Stimulated activated CD4-positive, alpha-beta T cell treated with anti-CD3 and anti-CD28 coated beads, Interleukin-12 subunit alpha, Interleukin-12 subunit beta, amount 100 ng/mL, for 24 hours (primary cell): ENCODE measurements at regions not wholly inside any gene's neighbourhood (a gene's known extent, or its start where the extent isn't known, plus 50 kb on each side); places are given as distances from the start of the nearest gene placed in this dataset.

ENCODE experiments used
- DNase-seq, 2 experiments: peaks; one replicate each; pipeline ENCODE4 v3.0.0-alpha.2; 2020; ENCODE audit warnings: low read depth in 2 of 2

DNA sequence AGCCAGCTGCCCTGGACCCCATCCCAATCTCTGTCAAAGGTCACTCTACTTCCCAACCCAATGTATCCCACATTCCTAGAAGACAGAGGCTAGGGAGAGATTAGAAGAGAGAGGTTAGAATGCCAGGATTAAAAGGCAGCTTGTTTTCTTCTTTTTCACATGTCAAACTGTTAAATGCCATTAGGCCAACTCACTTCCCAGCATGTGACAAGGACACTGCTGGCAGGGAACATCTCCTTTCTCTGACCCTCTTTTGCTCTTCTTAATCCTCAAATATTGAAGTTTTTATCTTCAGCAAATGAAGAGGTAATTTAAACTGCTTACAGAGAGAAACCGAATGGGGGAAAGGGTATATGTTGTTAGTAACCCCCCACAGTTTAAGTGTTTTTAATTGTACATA lies 89.1 kb downstream of the BBS10 start:
- DNase-seq, result no peak

- DNase-seq, result no peak
Observed at GRCh38 chr12:76256904-76257303, 91.3 kb downstream of the BBS10 start.

DNA sequence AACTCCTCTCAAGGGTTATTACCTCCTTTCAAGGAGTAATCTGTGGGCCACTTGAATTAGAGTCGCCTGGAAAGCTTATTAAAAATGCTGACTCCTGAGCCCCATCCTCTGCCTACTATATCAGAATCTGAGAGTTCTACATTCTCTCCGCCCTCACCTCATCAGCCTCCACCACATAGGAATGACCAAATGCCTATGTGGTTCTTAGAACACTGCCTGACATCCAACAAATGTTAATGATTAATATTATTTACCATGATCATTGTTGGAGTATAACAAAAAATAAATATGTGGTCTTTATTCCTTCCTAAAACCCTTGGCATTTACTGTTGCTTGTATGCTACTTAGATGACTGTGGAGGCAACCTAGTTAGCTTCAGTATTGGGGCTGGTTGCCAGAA lies 91.9 kb downstream of the BBS10 start:
- no peak for DNase-seq

- DNase-seq, result no peak
Observed at GRCh38 chr12:76255692-76256091, 92.5 kb downstream of the BBS10 start.

DNA sequence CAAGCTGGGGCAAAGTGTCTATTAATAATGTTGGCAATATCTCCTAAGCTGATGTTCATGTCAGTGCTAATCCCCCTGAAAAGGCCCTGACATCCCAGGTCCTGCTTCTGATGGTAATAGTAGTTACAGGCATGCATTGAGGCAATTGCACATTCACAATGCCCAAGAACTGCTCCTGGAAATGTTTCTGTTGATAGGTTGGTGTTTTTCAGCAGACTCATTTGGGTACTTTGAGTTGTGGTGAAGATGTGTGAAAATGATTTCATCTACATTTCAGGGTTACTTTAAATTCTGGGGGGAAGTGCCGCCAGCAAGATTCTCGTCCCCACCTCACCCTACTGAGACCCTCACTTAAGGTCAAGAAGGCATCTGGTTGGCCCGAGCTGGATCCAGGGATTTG lies 92.9 kb downstream of the BBS10 start:
- DNase-seq, result no peak

DNA sequence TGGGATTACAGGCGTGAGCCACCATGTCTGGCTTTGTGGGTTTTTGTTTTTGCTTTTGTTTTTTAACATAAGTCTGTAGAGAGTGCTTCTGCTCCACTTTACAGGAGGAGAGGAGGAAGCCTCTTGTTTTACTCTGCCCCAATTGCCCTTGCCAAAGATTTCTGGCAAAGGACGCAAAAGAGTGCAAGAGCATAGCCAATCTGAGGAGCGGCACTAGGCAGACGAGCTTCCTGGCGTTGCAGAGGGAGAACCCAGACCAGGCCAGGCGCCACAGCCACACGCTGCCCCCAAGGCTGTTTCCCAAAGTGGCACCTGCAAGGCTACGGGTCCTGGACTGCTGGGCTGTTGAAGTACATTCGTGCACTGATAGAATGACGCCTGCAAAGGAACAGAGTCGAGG lies 96.2 kb downstream of the BBS10 start:
- no peak for DNase-seq

DNA sequence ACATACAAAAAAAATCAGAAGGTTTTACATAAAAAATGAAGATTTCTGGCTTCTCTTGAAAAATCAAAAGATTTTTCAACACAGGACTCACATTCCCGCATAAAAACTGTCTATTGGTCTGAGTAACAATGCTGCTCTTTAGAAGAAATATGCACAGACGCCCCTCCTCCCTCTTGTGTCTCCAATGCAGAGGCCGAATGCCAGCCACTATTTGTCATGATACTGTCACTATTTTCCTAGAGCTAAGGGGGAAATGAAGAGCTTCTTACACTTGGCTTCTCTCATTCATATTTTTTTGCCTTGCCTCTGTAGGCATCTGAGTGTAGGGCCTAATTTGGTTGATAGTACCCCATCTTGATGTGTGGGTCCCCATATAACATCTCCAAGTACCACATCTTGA lies 98.0 kb downstream of the BBS10 start:
- no peak for DNase-seq

GRCh38 chr12:76249501-76249900 lies 98.7 kb downstream of the BBS10 start:
- DNase-seq, result no peak

DNA sequence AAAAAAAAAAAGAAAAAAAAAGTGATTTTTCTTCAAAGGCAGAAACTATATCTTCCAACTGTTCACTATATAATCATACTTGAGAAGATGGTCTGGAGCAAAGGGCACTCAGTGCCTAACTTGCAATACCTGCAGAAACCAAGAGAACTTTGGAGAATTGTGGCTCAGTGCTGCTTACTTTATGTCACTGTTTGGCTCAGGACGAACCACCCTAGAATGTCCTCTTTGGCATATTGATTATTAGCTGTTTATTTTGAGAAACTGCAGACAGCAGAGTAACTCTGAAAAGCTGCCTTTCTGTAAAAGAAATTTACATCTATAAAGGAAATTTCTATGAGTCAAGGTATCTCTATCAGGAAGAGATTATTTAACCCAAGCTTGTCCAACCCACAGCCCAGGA lies 100.2 kb downstream of the BBS10 start:
- no peak for DNase-seq

DNA sequence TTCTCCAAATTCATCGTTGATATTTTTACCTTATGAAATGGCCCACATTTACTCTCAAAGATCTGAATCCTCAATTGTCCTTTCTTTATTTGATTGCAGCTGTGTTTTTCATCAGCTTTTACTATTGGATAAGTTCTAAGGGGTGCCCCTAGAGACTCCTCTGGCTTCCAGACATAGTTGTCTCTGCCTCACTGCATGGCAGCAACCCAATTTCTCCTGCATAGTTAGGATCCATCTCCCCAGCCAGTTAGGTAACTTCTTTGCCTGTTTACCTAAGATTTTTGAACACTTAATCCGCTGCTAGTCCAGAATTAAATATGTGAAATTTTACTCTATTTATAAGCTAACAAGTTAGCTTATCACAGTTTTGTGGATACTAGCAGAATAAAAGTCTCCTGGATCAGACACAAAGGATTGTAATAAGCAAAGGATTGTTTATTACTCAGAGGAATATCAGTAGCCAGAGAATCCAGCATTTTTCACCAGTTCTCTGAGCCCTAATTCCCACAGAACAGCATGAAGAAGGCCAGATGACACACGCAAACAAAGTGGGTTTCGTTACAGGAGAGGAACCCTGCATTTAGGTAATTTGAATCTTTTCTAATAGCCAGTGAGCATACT lies 101.1 kb downstream of the BBS10 start:
- no peak for DNase-seq

- DNase-seq, result no peak
Observed at GRCh38 chr12:76246611-76247010, 101.6 kb downstream of the BBS10 start.

DNA sequence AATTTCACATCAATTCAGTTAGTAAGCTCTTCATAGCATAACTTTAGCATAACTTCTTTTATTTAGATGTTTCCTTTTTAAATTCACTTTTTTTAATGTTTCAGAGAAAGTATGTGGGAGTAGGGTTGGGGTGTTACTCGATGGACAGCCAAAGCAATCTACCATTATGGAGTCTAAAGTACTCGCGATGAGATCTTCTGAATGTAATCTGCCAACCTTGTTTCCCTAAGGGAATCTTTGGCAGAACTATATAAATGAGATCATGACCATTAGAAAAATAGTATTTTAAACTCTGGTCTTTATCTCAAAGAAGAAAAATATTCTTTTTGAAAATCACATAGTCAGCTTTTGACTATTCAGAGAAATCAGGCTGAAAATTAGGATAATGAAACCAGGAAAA lies 103.9 kb downstream of the BBS10 start:
- DNase-seq, result no peak

- no peak for DNase-seq
Observed at GRCh38 chr12:76242813-76243550, 105.2 kb downstream of the BBS10 start.

DNA sequence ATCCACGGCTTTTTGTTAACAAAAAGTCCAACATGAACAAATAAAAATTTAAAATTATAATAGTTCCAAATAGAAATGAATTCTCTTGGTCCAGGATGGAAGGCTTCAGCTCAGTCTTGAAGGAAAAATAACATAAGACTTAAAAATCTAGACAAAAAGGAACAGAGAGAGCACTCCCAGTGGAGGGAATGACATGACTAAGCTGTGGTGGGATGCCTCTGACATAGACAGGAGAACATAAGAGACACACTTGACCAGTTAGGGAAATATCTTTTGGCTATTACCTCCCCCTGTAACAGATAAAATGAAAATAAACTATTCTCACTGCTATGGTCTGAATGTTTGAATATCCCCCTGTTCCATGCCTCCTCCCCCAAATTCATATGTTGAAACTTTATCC lies 106.8 kb downstream of the BBS10 start:
- DNase-seq, result no peak

DNA sequence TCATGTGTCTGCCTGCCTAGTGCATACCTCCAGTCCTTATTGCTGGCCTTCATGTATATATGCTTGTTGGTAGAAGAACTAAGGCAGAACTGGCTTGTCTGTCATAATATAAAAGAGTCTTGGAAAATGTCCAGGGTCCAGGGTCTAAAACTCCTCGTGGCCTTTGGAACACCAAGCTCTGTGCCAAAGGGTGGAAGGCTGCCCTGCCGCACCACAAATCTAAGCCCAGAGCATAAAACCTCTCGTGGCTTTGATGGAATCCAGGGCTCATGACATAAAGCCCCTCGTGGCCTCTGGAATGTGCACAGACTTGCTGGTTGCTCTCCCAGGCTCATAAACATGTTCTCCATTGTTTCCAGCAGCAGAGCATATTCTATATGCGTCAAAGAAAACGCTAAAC lies 107.9 kb downstream of the BBS10 start:
- DNase-seq, result no peak

- DNase-seq, result no peak
Observed at GRCh38 chr12:76238688-76239087, 109.5 kb downstream of the BBS10 start.

DNA sequence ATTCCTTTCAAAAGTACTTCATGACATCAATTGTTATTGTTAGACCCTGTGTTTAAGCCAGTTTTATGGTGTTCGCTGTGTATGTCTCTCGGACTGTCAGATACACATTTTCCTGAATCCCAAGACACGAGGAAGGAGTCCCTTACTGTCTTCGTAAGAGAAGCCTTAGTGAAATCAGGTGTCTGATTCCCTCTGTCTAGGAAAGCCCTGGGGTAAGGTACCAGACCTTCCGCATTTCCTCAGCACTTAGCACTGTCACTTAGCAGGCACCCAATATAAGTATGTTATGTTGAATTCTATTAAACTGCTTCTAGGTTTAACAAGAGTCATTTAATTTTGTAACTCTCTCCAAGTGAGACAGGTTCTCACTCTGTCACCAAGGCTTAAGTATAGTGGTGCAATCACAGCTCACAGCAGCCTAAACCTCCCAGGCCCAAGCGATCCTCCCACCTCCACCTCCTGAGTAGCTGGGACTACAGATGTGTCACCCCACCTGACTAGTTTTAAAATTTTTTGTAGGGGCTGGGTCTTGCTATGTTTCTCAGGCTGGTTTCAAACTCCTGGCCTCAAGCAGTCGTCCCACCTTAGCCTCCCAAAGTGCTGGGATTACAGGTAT lies 111.0 kb downstream of the BBS10 start:
- DNase-seq, result no peak

GRCh38 chr12:76236640-76237039 lies 111.6 kb downstream of the BBS10 start:
- no peak for DNase-seq

- DNase-seq, result no peak
Observed at GRCh38 chr12:76234741-76235140, 113.5 kb downstream of the BBS10 start.

DNA sequence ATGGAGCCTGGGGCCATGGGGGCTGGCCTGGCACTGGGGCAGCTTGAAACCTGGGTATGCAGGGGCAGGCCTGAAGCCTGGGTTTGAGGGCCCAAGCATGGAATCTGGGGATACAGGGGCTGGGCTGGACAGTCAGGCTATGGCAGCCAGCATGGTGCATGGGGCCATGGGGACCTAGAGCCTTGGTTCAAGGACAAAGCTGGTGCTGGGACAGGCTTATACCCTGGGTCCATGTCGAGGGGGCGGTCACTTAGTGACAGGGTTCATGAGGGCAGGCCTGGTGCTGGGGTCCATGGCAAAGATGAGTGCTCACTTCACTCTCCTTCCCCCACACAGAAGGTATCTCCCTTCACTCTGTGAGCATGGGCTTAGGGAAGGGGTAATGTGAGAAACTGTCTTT lies 116.2 kb downstream of the BBS10 start:
- DNase-seq, result no peak

GRCh38 chr12:76226956-76227355 lies 121.3 kb downstream of the BBS10 start:
- DNase-seq, result no peak

DNA sequence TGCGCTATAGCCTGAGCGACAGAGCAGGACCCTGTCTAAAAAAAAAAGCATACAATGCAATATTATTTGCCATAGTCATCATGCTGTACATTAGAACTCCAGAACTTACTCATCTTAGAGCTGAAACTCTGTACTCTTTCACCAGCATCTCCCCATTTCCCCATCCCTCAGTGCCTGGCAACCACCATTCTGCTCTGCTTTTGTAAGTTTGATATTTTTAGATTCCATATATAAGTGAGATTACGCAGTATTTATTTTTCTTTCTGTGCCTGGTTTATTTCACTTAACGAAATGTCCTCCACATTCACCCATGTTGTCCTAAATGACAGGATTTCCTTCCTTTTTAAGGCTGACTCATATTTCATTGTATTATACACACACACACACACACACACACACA lies 121.8 kb downstream of the BBS10 start:
- DNase-seq, result no peak

- no peak for DNase-seq
Observed at GRCh38 chr12:76223869-76224268, 124.3 kb downstream of the BBS10 start.
